HUES6 (cell line): ENCODE measurements at regions not wholly inside any gene's neighbourhood (a gene's known extent, or its start where the extent isn't known, plus 50 kb on each side); places are given as distances from the start of the nearest gene placed in this dataset.

Experiments used
- H3K27ac ChIP-seq: 2 replicates; pipeline ENCODE4 v1.7.0; 2013; ENCODE audit warnings: low read depth, mild to moderate bottlenecking, low read length, inconsistent platforms
- H3K27me3 ChIP-seq: 2 replicates; pipeline ENCODE4 v1.6.1; 2013; ENCODE audit warnings: low read length; ENCODE audit not compliant: control insufficient read depth, insufficient read depth
- H3K36me3 ChIP-seq: 2 replicates; pipeline ENCODE4 v1.6.1; 2013; ENCODE audit warnings: low read length; ENCODE audit not compliant: control insufficient read depth, insufficient read depth
- H3K4me1 ChIP-seq: 2 replicates; pipeline ENCODE4 v1.6.1; 2013; ENCODE audit warnings: low read length; ENCODE audit not compliant: control insufficient read depth, insufficient read depth
- H3K4me3 ChIP-seq: 2 replicates; pipeline ENCODE4 v1.5.1; 2013; ENCODE audit warnings: low read depth, low read length
- H3K9ac ChIP-seq: one replicate; pipeline ENCODE4 v1.6.1; 2013; ENCODE audit warnings: mild to moderate bottlenecking, low read length
- H3K9me3 ChIP-seq: 2 replicates; pipeline ENCODE4 v1.6.1; 2013; ENCODE audit warnings: low read depth, low read length; ENCODE audit not compliant: control insufficient read depth, insufficient read depth

GRCh38 chr7:25574828-25575227 lies 346.5 kb upstream of the NPVF start:
- H3K9ac ChIP-seq: no peak overlapping the region
- H3K9me3 ChIP-seq: no peaks in the 10 kb centered on the region
- no peaks in the 10 kb centered on the region; the same call in 1 of the 2 replicates for H3K4me1 ChIP-seq
- H3K4me3 ChIP-seq: no peak overlapping the region
- no peaks in the 10 kb centered on the region for H3K27me3 ChIP-seq
- no peaks in the 10 kb centered on the region for H3K36me3 ChIP-seq
- no peak overlapping the region for H3K27ac ChIP-seq

DNA sequence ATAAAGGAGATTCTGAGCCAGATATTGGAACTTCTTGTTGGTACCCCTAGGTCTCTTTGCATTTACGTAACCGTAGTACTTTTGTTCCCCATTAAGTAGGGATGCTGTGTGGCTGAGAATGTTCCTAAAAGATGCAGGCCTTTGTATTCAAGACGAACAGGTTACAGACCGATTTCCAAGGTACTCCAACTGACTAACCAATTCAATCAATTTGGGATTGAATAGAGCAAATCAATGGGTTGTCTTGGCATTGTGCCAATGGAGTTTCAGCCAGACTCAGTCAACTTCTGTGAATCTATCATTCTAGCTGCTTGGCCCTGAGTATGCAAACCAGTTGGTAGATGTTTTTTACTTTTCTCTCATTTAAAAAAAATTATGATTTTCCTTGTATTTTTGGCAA lies 347.3 kb upstream of the NPVF start:
- Histone ChIP-seq H3K36me3 (no peaks in the 10 kb centered on the region), H3K4me1 (no peaks in the 10 kb centered on the region; the same call in 1 of the 2 replicates), H3K27ac (no peak overlapping the region), H3K9ac (no peak overlapping the region), H3K9me3 (no peaks in the 10 kb centered on the region), H3K4me3 (no peak overlapping the region), H3K27me3 (no peaks in the 10 kb centered on the region)

GRCh38 chr7:25578991-25579777 lies 350.9 kb upstream of the NPVF start:
- no peaks in the 10 kb centered on the region for H3K27me3 ChIP-seq
- no peaks in the 10 kb centered on the region; the same call in 1 of the 2 replicates for H3K4me1 ChIP-seq
- no peak overlapping the region for H3K4me3 ChIP-seq
- no peak overlapping the region for H3K27ac ChIP-seq
- no peak overlapping the region for H3K9ac ChIP-seq
- H3K9me3 ChIP-seq: no peaks in the 10 kb centered on the region
- H3K36me3 ChIP-seq: no peaks in the 10 kb centered on the region

- H3K9ac ChIP-seq: no peak overlapping the region
- no peaks in the 10 kb centered on the region for H3K27me3 ChIP-seq
- H3K9me3 ChIP-seq: no peaks in the 10 kb centered on the region
- no peaks in the 10 kb centered on the region; the same call in 1 of the 2 replicates for H3K4me1 ChIP-seq
- H3K36me3 ChIP-seq: no peaks in the 10 kb centered on the region
- H3K4me3 ChIP-seq: no peak overlapping the region
- H3K27ac ChIP-seq: no peak overlapping the region
Measured at GRCh38 chr7:25579778-25580075, 351.4 kb upstream of the NPVF start.

- Histone ChIP-seq H3K9me3 (no peaks in the 10 kb centered on the region), H3K9ac (no peak overlapping the region), H3K27ac (no peak overlapping the region), H3K36me3 (no peaks in the 10 kb centered on the region), H3K4me1 (no peaks in the 10 kb centered on the region; the same call in 1 of the 2 replicates), H3K4me3 (no peak overlapping the region), H3K27me3 (no peaks in the 10 kb centered on the region)
Measured at GRCh38 chr7:25580141-25580540, 351.9 kb upstream of the NPVF start.

DNA sequence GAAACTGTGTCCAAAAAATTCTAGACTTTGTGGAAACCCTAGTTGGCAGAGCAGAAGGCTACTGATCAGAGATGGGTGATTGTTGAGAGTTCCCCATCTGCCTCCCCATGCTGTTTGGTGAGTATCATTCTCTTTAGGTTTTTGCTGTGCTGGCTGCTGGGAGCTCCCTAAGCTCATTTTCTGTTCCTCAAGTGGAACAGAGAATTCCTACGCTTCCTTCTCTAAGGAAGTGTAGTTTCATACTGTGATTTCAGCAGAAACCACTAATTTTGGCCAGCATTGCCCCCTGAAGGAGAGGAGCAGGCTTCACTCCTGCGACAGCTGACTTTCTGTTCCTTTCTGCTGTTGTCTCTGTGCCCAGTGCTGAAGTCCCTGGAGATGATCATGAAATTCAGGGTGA lies 355.3 kb upstream of the NPVF start:
- Histone ChIP-seq H3K27me3 (no peaks in the 10 kb centered on the region), H3K36me3 (no peaks in the 10 kb centered on the region), H3K9ac (no peak overlapping the region), H3K4me3 (no peak overlapping the region), H3K4me1 (no peaks in the 10 kb centered on the region; the same call in 1 of the 2 replicates), H3K9me3 (no peaks in the 10 kb centered on the region), H3K27ac (no peak overlapping the region)

DNA sequence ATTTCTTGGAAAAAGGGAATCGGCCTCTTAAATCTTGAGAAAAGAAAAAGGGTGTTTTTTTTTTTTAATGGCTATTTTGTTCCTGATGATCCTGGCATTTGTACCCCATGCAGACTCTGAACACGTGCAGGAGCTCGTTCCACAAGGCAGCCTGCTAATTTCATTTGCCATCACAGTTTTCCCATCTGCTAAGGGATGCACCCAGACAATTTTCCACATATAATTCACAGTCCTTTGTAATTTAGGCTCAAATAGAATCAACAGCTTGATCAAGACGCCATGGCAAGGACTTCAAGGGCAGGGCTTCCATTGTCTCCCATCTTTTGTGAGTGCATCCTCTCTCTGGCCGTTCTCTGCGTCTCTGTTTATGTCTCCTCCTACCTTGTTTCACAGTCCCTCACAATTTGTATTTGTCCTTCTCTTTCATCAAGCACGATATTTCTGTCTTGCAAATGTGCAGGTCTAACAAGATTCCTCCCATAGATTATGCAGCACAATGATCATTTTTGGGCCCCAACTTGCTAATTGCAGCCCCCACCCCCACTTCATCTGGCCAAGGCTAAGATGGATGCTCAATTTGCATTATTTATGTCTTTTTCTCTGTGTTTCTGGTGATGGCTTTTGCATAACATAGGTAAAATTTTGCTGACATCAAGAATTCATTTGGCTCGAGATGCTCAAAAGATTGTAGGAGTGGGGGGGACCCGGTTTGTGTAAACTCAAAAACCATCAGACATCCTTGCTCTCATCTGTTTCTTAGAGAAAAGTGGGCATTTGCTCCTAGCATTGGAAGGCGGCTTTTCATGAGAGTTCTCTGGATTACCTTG lies 356.0 kb upstream of the NPVF start:
- no peaks in the 10 kb centered on the region for H3K9me3 ChIP-seq
- H3K9ac ChIP-seq: no peak overlapping the region
- no peak overlapping the region for H3K4me3 ChIP-seq
- 0 out of 2 replicates have a peak, but pooled peaks cover 2% of the 10 kb centered on the region for H3K27me3 ChIP-seq
- H3K4me1 ChIP-seq: no peaks in the 10 kb centered on the region; the same call in 1 of the 2 replicates
- H3K36me3 ChIP-seq: no peaks in the 10 kb centered on the region
- no peak overlapping the region for H3K27ac ChIP-seq

DNA sequence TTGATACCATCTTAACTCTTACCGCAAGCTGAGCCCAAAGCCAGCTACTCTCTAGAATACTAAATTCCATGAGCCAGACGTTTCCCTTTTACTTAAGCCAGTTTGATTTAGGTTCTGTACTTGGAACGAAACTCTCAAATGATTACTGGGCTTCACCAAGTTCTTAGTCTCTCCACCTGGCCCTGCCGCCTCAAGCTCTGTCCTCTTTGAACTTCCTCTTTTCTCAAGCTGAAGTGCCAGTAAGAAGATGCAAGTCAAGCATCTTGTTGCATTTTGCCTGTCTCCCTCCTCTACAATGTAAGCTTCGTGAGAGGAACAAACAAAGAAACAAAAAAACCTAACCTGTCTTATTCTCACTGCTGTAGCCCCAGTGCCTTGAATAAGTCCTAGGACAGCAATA lies 358.2 kb upstream of the NPVF start:
- no peak overlapping the region for H3K4me3 ChIP-seq
- no peaks in the 10 kb centered on the region for H3K36me3 ChIP-seq
- H3K4me1 ChIP-seq: no peaks in the 10 kb centered on the region
- no peak overlapping the region for H3K27ac ChIP-seq
- no peaks in the 10 kb centered on the region for H3K9me3 ChIP-seq
- no peak overlapping the region for H3K9ac ChIP-seq
- 0 out of 2 replicates have a peak, but pooled peaks cover 7% of the 10 kb centered on the region for H3K27me3 ChIP-seq

DNA sequence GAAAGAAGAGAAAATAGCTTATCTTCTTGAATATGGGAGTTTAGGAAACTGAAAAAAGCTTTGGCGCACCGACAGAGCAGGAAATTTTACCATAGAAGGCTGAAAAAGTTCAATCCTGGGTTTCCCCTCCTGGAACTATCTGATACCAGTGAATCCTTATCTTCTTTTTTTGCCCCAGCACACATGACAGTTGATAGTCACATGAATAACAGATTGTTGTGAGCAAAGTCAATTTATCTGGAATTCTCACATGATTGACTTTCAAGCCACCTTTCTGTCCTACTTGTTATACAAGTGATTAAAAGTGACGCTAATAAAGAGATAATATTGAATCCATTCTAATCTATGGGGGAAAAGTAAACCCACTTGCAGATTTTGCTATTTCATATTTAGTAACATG lies 365.8 kb upstream of the NPVF start:
- no peaks in the 10 kb centered on the region for H3K4me1 ChIP-seq
- no peaks in the 10 kb centered on the region for H3K9me3 ChIP-seq
- no peak overlapping the region for H3K9ac ChIP-seq
- 0 out of 2 replicates have a peak, but pooled peaks cover 7% of the 10 kb centered on the region for H3K27me3 ChIP-seq
- H3K27ac ChIP-seq: no peak overlapping the region
- H3K4me3 ChIP-seq: no peak overlapping the region
- no peaks in the 10 kb centered on the region for H3K36me3 ChIP-seq

DNA sequence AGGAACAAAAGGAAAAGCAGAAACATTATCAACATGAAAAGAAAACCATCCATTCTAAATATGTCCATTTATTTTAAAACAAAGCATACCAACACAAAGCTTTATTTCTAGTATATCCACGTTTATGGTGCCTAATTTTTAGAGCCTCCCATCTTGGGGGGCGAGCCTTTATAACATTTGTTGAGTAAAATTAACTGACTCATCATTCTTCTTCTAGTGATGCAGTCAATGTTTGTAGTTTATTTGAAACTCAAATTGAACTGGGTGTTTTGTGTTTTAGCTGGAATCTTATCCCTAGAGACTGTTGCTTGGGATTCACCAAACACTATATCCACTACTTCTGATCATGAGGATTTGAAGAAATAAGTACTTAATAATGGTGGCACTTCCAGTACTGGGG lies 366.4 kb upstream of the NPVF start:
- H3K27ac ChIP-seq: no peak overlapping the region
- H3K9ac ChIP-seq: no peak overlapping the region
- H3K4me1 ChIP-seq: no peaks in the 10 kb centered on the region
- H3K9me3 ChIP-seq: no peaks in the 10 kb centered on the region
- no peak overlapping the region for H3K4me3 ChIP-seq
- H3K27me3 ChIP-seq: 0 out of 2 replicates have a peak, but pooled peaks cover under 1% of the 10 kb centered on the region
- no peaks in the 10 kb centered on the region for H3K36me3 ChIP-seq

GRCh38 chr7:25595996-25596395 lies 367.7 kb upstream of the NPVF start:
- Histone ChIP-seq H3K27ac (no peak overlapping the region), H3K9ac (no peak overlapping the region), H3K27me3 (no peaks in the 10 kb centered on the region), H3K9me3 (no peaks in the 10 kb centered on the region), H3K4me1 (no peaks in the 10 kb centered on the region), H3K4me3 (no peak overlapping the region), H3K36me3 (no peaks in the 10 kb centered on the region)
